ENCODE measurements at regions not wholly inside any gene's neighbourhood (a gene's known extent, or its start where the extent isn't known, plus 50 kb on each side); places are given as distances from the start of the nearest gene placed in this dataset.

GRCh38 chr10:111458256-111458655 is 381.4 kb downstream of the ADRA2A start:
- DNase-seq: no peak

- no peak for DNase-seq
Observed at GRCh38 chr10:111459967-111460366, 383.1 kb downstream of the ADRA2A start.

GRCh38 chr10:111472445-111472844 is 395.6 kb downstream of the ADRA2A start:
- no peak for DNase-seq

GRCh38 chr10:111473361-111473760 is 396.5 kb downstream of the ADRA2A start:
- DNase-seq: no peak

GRCh38 chr10:111474786-111475185 is 398.0 kb downstream of the ADRA2A start:
- no peak for DNase-seq

GRCh38 chr10:111475720-111476119 is 398.9 kb downstream of the ADRA2A start:
- DNase-seq: no peak

GRCh38 chr10:111478651-111479050 is 401.8 kb downstream of the ADRA2A start:
- no peak for DNase-seq

GRCh38 chr10:111479966-111480365 is 403.1 kb downstream of the ADRA2A start:
- no peak for DNase-seq

- no peak for DNase-seq
Observed at GRCh38 chr10:111481261-111481826, 404.5 kb downstream of the ADRA2A start.

- DNase-seq: no peak
Observed at GRCh38 chr10:111481866-111482265, 405.0 kb downstream of the ADRA2A start.

GRCh38 chr10:111482621-111483216 is 405.9 kb downstream of the ADRA2A start:
- no peak for DNase-seq

GRCh38 chr10:111485767-111486166 is 408.9 kb downstream of the ADRA2A start:
- no peak for DNase-seq

GRCh38 chr10:111486346-111486745 is 409.5 kb downstream of the ADRA2A start:
- DNase-seq: no peak

GRCh38 chr10:111488668-111489067 is 411.8 kb downstream of the ADRA2A start:
- no peak for DNase-seq

- DNase-seq: no peak
Observed at GRCh38 chr10:111491154-111491553, 414.3 kb downstream of the ADRA2A start.

- no peak for DNase-seq
Observed at GRCh38 chr10:111493024-111493625, 416.3 kb downstream of the ADRA2A start.

GRCh38 chr10:111498560-111498959 is 421.7 kb downstream of the ADRA2A start:
- DNase-seq: no peak

- DNase-seq: no peak
Observed at GRCh38 chr10:111504376-111504775, 427.5 kb downstream of the ADRA2A start.

- no peak for DNase-seq
Observed at GRCh38 chr10:111506266-111507034, 429.6 kb downstream of the ADRA2A start.

- DNase-seq: no peak
Observed at GRCh38 chr10:111511751-111512150, 434.9 kb downstream of the ADRA2A start.

GRCh38 chr10:111515264-111515663 is 438.4 kb downstream of the ADRA2A start:
- no peak for DNase-seq

GRCh38 chr10:111515706-111516105 is 438.9 kb downstream of the ADRA2A start:
- no peak for DNase-seq

- no peak for DNase-seq
Observed at GRCh38 chr10:111516144-111516543, 439.3 kb downstream of the ADRA2A start.

- DNase-seq: no peak
Observed at GRCh38 chr10:111522141-111522540, 445.3 kb downstream of the ADRA2A start.
